ENCODE measurements at regions not wholly inside any gene's neighbourhood (a gene's known extent, or its start where the extent isn't known, plus 50 kb on each side); places are given as distances from the start of the nearest gene placed in this dataset.

DNA sequence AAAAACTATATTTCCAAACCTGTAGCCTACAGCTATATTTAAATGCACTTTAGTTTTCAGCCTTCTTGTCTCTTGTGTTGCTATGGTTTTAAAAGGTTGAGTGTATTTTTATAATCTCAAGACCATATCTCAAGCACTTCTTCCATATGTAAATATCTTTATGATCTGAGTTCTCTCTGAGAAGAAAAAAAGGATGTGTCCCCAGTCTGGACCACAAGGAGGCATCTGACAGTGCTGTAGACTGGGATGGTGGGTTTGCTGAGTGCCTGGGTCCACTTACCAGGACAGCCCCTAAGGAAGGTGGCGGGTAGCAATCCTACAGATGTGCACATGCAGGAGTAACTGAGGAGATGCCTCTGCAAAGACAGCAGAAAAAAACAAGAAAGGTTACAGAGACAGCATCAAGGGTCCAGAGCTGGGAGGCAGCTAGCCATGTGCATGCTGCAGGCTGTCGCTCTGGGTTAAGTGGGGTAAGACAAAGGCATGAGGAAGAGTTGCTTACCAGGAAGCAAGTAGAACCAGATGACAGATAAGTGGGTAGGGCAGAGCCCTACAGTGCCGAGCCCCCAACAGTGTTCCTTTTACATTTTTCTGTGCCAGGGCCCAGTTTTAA lies 70.6 kb upstream of the SNRK start:
- Histone ChIP-seq H3K4me3 (no peak overlapping the region), H3K9me3 (no peaks in the 10 kb centered on the region), H3K4me1 (peaks cover 0 to 2% of the 10 kb centered on the region in 2 donors), H3K27me3 (no peaks in the 10 kb centered on the region), H3K27ac (no peak overlapping the region), H3K36me3 (no peaks in the 10 kb centered on the region)
- no peak for DNase-seq
- intact Hi-C loops (cut with DNase I; ENCODE audit: low total_unique reads), result no loop called here
- in situ Hi-C loops (cut with MboI; ENCODE audit: low sequenced_read_pairs in 4 of 4), result no loop called here
- TF ChIP-seq, protein P1, sequence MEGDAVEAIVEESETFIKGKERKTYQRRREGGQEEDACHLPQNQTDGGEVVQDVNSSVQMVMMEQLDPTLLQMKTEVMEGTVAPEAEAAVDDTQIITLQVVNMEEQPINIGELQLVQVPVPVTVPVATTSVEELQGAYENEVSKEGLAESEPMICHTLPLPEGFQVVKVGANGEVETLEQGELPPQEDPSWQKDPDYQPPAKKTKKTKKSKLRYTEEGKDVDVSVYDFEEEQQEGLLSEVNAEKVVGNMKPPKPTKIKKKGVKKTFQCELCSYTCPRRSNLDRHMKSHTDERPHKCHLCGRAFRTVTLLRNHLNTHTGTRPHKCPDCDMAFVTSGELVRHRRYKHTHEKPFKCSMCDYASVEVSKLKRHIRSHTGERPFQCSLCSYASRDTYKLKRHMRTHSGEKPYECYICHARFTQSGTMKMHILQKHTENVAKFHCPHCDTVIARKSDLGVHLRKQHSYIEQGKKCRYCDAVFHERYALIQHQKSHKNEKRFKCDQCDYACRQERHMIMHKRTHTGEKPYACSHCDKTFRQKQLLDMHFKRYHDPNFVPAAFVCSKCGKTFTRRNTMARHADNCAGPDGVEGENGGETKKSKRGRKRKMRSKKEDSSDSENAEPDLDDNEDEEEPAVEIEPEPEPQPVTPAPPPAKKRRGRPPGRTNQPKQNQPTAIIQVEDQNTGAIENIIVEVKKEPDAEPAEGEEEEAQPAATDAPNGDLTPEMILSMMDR (IDR thresholded peaks at IDR 0.05 in 4 of 5, conservative IDR thresholded peaks at IDR 0.05 in 1 of 5), result no peak
- no peak for TF ChIP-seq POLR2A (IDR thresholded peaks at IDR 0.05)
- ATAC-seq, result no peak

DNA sequence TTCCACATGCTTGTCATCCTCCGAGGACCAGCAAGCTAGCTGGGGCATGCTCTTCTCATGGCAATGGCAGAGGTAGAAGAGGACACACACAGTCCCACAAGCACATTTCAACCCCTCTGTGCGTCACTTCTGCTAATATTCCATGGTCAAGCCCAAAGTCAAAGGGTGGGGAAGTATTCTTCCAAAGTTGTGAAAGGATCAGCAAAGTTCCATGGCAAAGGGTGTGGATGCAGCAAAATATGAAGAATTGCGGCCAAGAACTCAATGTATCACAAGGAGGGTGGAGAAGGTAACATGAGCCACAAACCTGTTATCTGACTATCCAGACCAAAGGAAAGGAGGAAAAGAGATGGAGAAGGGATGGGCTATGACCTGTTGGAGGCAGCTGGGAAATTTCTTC lies 71.2 kb upstream of the SNRK start:
- in situ Hi-C loops (cut with MboI; ENCODE audit: low sequenced_read_pairs in 4 of 4), result no loop called here
- DNase-seq, result no peak

DNA sequence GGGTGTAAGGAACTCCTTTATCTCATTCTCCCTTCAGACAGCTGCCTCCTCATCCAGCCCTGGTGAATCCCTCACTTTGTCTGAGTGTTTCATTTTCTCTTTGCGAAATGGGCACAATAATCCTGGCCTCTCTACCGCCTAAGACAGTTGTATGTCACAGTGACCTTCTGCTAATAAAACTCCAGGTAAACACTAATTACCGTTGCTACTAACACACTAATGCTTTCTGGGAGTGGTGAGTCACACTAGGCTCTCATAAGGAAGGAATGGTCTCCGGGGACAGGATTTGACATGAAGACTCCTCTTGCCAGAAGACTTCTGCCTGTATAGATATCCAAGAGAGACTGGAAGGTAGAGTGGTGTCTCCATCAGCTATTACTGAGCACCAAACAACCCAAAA lies 71.7 kb upstream of the SNRK start:
- H3K9me3 ChIP-seq, result no peaks in the 10 kb centered on the region
- DNase-seq (no peak), ATAC-seq (no peak)
- H3K36me3 ChIP-seq, result no peaks in the 10 kb centered on the region
- no peaks in the 10 kb centered on the region for H3K27me3 ChIP-seq
- no peak for TF ChIP-seq POLR2A (IDR thresholded peaks at IDR 0.05)
- TF ChIP-seq, protein P1 (IDR thresholded peaks at IDR 0.05 in 4 of 5, conservative IDR thresholded peaks at IDR 0.05 in 1 of 5), result no peak
- in situ Hi-C loops (cut with MboI; ENCODE audit: low sequenced_read_pairs in 4 of 4), result no loop called here
- H3K4me1 ChIP-seq, result peaks cover 0 to 11% of the 10 kb centered on the region in 2 donors
- no peak overlapping the region for H3K27ac ChIP-seq
- intact Hi-C loops (cut with DNase I; ENCODE audit: low total_unique reads), result no loop called here
- no peak overlapping the region for H3K4me3 ChIP-seq

More for the DNA sequence above, 71.2 kb upstream of the SNRK start:
- peaks cover 0 to 8% of the 10 kb centered on the region in 2 donors for H3K4me1 ChIP-seq
- H3K36me3 ChIP-seq, result no peaks in the 10 kb centered on the region
- ATAC-seq, result no peak
- no peaks in the 10 kb centered on the region for H3K27me3 ChIP-seq
- no peak overlapping the region for H3K27ac ChIP-seq
- H3K4me3 ChIP-seq, result no peak overlapping the region
- TF ChIP-seq, protein P1 (IDR thresholded peaks at IDR 0.05 in 4 of 5, conservative IDR thresholded peaks at IDR 0.05 in 1 of 5), result no peak
- TF ChIP-seq POLR2A (IDR thresholded peaks at IDR 0.05), result no peak
- intact Hi-C loops (cut with DNase I; ENCODE audit: low total_unique reads), result no loop called here
- H3K9me3 ChIP-seq, result no peaks in the 10 kb centered on the region

DNA sequence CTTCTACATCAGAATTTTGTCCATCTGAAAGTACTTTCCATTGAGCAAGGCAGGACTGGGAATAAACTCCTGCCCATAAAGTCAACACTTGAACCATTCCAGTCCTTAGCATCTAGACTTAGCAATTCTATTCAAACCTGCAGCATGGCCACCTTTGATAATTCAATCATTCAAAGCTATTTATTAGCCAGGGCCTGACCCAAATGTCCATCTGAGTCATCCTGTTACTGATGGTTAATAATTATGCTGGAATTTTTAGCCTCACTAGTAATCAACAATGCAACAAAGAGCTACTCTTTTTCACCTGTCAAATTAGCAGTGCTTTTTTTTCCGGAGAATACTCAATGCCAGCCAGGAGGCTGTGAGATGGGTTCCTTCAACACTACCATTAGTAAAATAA lies 72.7 kb upstream of the SNRK start:
- no peak for ATAC-seq
- no peak overlapping the region for H3K4me3 ChIP-seq
- no peaks in the 10 kb centered on the region for H3K9me3 ChIP-seq
- no peaks in the 10 kb centered on the region for H3K36me3 ChIP-seq
- in situ Hi-C loops (cut with MboI; ENCODE audit: low sequenced_read_pairs in 4 of 4), result no loop called here
- TF ChIP-seq, protein P1 (IDR thresholded peaks at IDR 0.05 in 4 of 5, conservative IDR thresholded peaks at IDR 0.05 in 1 of 5), result no peak
- TF ChIP-seq POLR2A (IDR thresholded peaks at IDR 0.05), result no peak
- no peak overlapping the region for H3K27ac ChIP-seq
- peaks cover 0 to 11% of the 10 kb centered on the region in 2 donors for H3K4me1 ChIP-seq
- DNase-seq, result no peak
- no peaks in the 10 kb centered on the region for H3K27me3 ChIP-seq
- intact Hi-C loops (cut with DNase I; ENCODE audit: low total_unique reads), result no loop called here

Measured in gastrocnemius medialis (tissue), 4 donors.